Esophagus muscularis mucosa (tissue), 4 donors: ENCODE measurements at regions not wholly inside any gene's neighbourhood (a gene's known extent, or its start where the extent isn't known, plus 50 kb on each side); places are given as distances from the start of the nearest gene placed in this dataset.
A peak's percentile ranks its signal among the peaks of the same experiment; 100 is the strongest.

ENCODE experiments used
- DNase-seq: peaks from one replicate; pipeline ENCODE4 v3.0.0-alpha.2; 2017; ENCODE audit errors: extremely low spot score
- H3K27ac ChIP-seq, 4 donors: fragments of 200-600 bp; sonication (generic); replicated peaks in 1 of 4; 1 replicate in 3 of 4; 2 replicates in 1 of 4; pipeline ENCODE4 v1.5.1; 2016 to 2019; ENCODE audit warnings: mild to moderate bottlenecking in 1 of 4
- H3K27me3 ChIP-seq, 4 donors: fragments of 200-600 bp; sonication (generic); one replicate each; pipeline versions ENCODE4 v1.5.1 to v1.6.0; 2016 to 2019
- H3K36me3 ChIP-seq, 4 donors: fragments of 200-600 bp; sonication (generic); one replicate each; pipeline ENCODE4 v1.5.1; 2016 to 2019
- H3K4me1 ChIP-seq, 4 donors: fragments of 200-600 bp; sonication (generic); one replicate each; pipeline ENCODE4 v1.5.1; 2016 to 2019
- H3K4me3 ChIP-seq, 4 donors: fragments of 200-600 bp; sonication (generic); 1 replicate in 2 of 4; 2 replicates in 2 of 4; pipeline ENCODE4 v1.5.1; 2016 to 2019; ENCODE audit warnings: mild to moderate bottlenecking in 4 of 4, moderate library complexity in 1 of 4
- H3K9me3 ChIP-seq, 4 donors: fragments of 200-600 bp; sonication (generic); 1 replicate in 3 of 4; 2 replicates in 1 of 4; pipeline ENCODE4 v1.5.1; 2016 to 2019
- CTCF ChIP-seq, 3 experiments: fragments of 200-600 bp in 2 of 3; fragments of 450-650 bp in 1 of 3; sonication (generic) in 2 of 3; IDR thresholded peaks; one replicate each; pipeline ENCODE4 v1.5.1; 2017 to 2019; ENCODE audit warnings: antibody characterized with exemption in 3 of 3, mild to moderate bottlenecking in 2 of 3, moderate library complexity in 1 of 3
- EP300 ChIP-seq: sonication (generic); formaldehyde crosslinking; IDR thresholded peaks from one replicate; pipeline ENCODE4 v1.6.1; 2017; ENCODE audit warnings: antibody characterized with exemption
- POLR2A ChIP-seq: fragments of 450-650 bp; IDR thresholded peaks from one replicate; pipeline ENCODE4 v1.6.1; 2017; ENCODE audit warnings: antibody characterized with exemption, moderate library complexity, mild to moderate bottlenecking, low read depth
- POLR2AphosphoS5 ChIP-seq, 2 donors: sonication (generic); formaldehyde crosslinking; IDR thresholded peaks; one replicate each; pipeline ENCODE4 v1.6.1; 2017; ENCODE audit warnings: antibody characterized with exemption in 2 of 2
- WGBS: methylation state at CpG from one replicate; pipeline ENCODE4 v1.1.5; 2018; 5-methylcytosine and 5-hydroxymethylcytosine counted together
- intact Hi-C: fragments of 100-400 bp; cut with DNase I; formaldehyde crosslinking; loops from one replicate; pipeline ENCODE4 v1.15.1; 2023

- 59% methylated on average over 10 of the region's 10 CpGs for WGBS
- Histone ChIP-seq H3K27me3 (peaks cover 0 to 34% (median 0%) of the 10 kb centered on the region in 4 donors), H3K9me3 (no peaks in the 10 kb centered on the region), H3K4me3 (no peak overlapping the region), H3K27ac (no peak overlapping the region), H3K36me3 (no peaks in the 10 kb centered on the region), H3K4me1 (peaks cover 0 to 3% (median 2%) of the 10 kb centered on the region in 4 donors)
- DNase-seq, result no peak
- intact Hi-C loops, result no loop called here
- TF ChIP-seq EP300 (no peak), POLR2AphosphoS5 (IDR thresholded peaks at IDR 0.05) (no peak)
Measured at GRCh38 chr21:41621513-41621912, 113.6 kb upstream of the TMPRSS2 start.

GRCh38 chr21:41620982-41621381 lies 113.0 kb upstream of the TMPRSS2 start:
- peaks cover 0 to 8% (median 8%) of the 10 kb centered on the region in 4 donors for H3K4me1 ChIP-seq
- intact Hi-C loops, result no loop called here
- H3K36me3 ChIP-seq, result no peaks in the 10 kb centered on the region
- WGBS, result 82% methylated on average over 8 of the region's 8 CpGs
- no peak overlapping the region for H3K4me3 ChIP-seq
- TF ChIP-seq POLR2AphosphoS5 (IDR thresholded peaks at IDR 0.05) (no peak), EP300 (no peak), CTCF (IDR thresholded peaks at IDR 0.05) (no peak), POLR2A (no peak)
- H3K27me3 ChIP-seq, result peaks cover 0 to 30% (median 0%) of the 10 kb centered on the region in 4 donors
- H3K27ac ChIP-seq, result no peak overlapping the region
- H3K9me3 ChIP-seq, result no peaks in the 10 kb centered on the region
- DNase-seq, result no peak

GRCh38 chr21:41620541-41620940 lies 112.6 kb upstream of the TMPRSS2 start:
- no peaks in the 10 kb centered on the region for H3K9me3 ChIP-seq
- WGBS, result 100% methylated on average over 2 of the region's 6 CpGs

GRCh38 chr21:41616031-41616591 lies 108.2 kb upstream of the TMPRSS2 start:
- Histone ChIP-seq H3K27ac (peak overlapping the region; percentile 71 to 86 (median 76)), H3K4me1 (peaks cover 22 to 47% (median 40%) of the 10 kb centered on the region in 4 donors), H3K9me3 (no peaks in the 10 kb centered on the region), H3K4me3 (no peak overlapping the region), H3K36me3 (no peaks in the 10 kb centered on the region), H3K27me3 (peaks cover 0 to 2% (median 0%) of the 10 kb centered on the region in 4 donors)
- TF ChIP-seq EP300 (no peak), POLR2A (no peak), CTCF (IDR thresholded peaks at IDR 0.05) (no peak), POLR2AphosphoS5 (IDR thresholded peaks at IDR 0.05) (no peak)
- 53% methylated on average over 8 of the region's 8 CpGs for WGBS
- DNase-seq, result no peak
- intact Hi-C loops, result no loop called here

More at GRCh38 chr21:41620541-41620940, 112.6 kb upstream of the TMPRSS2 start:
- H3K4me1 ChIP-seq, result peaks cover 3 to 12% (median 12%) of the 10 kb centered on the region in 4 donors
- no peaks in the 10 kb centered on the region for H3K36me3 ChIP-seq
- no peak for DNase-seq
- intact Hi-C loops, result no loop called here
- no peak overlapping the region for H3K4me3 ChIP-seq
- peaks cover 0 to 25% (median 0%) of the 10 kb centered on the region in 4 donors for H3K27me3 ChIP-seq
- TF ChIP-seq POLR2A, result no peak
- TF ChIP-seq EP300, result no peak
- TF ChIP-seq POLR2AphosphoS5 (IDR thresholded peaks at IDR 0.05), result no peak
- TF ChIP-seq CTCF (IDR thresholded peaks at IDR 0.05), result no peak
- H3K27ac ChIP-seq, result no peak overlapping the region

GRCh38 chr21:41615613-41616012 lies 107.7 kb upstream of the TMPRSS2 start:
- intact Hi-C loops, result no loop called here
- no peak overlapping the region for H3K4me3 ChIP-seq
- no peaks in the 10 kb centered on the region for H3K27me3 ChIP-seq
- peak overlapping the region; percentile 71 to 86 (median 76) for H3K27ac ChIP-seq
- peaks cover 22 to 47% (median 40%) of the 10 kb centered on the region in 4 donors for H3K4me1 ChIP-seq
- DNase-seq, result no peak
- H3K9me3 ChIP-seq, result no peaks in the 10 kb centered on the region
- TF ChIP-seq POLR2A (no peak), EP300 (no peak), CTCF (IDR thresholded peaks at IDR 0.05) (no peak), POLR2AphosphoS5 (IDR thresholded peaks at IDR 0.05) (no peak)
- no peaks in the 10 kb centered on the region for H3K36me3 ChIP-seq
- 53% methylated on average over 1 of the region's 1 CpG for WGBS
